ENCODE measurements at regions not wholly inside any gene's neighbourhood (a gene's known extent, or its start where the extent isn't known, plus 50 kb on each side); places are given as distances from the start of the nearest gene placed in this dataset.
A peak's percentile ranks its signal among the peaks of the same experiment; 100 is the strongest.

DNA sequence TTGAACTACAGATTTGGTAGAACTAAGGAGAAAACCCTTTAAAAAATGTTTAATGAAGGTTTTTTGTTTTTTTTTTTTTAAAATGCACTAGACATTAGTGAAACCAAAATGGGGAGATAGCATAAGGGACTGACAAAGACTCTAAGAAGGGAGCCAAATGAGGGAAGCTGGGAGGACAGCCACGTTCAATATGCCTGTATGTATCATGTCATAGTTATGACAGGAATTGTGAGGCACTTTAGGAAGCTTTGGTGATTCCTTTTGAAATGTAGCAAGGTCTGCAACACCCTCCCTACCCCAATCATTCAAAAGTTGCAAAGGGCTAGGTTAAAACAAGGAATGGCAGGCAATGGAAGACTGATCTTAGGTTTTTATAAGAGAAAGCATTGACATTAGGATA, 526.0 kb downstream of the TLL1 start:
- Histone ChIP-seq H2BK12ac (ENCODE audit: low read length) (no peak overlapping the region), H3K18ac (ENCODE audit: low read length) (no peak overlapping the region), H2BK5ac (ENCODE audit: low read depth, low read length, poor library complexity) (no peak overlapping the region), H4K8ac (ENCODE audit: low read depth, low read length) (no peak overlapping the region), H3K14ac (ENCODE audit: low read length) (no peak overlapping the region), H4K91ac (ENCODE audit: low read depth, low read length) (no peak overlapping the region), H3K9me3 (ENCODE audit: insufficient read depth, low read depth, low read length) (no peaks in the 10 kb centered on the region), H2AFZ (ENCODE audit: insufficient read depth, low read length, poor library complexity) (no peak overlapping the region), H3K79me2 (ENCODE audit: control insufficient read depth, insufficient read depth, low read length, poor library complexity) (no peaks in the 10 kb centered on the region), H4K12ac (ENCODE audit: low read depth, low read length) (no peak overlapping the region), H3K4me3 (ENCODE audit: low read depth, low read length) (no peak overlapping the region), H3K36me3 (ENCODE audit: control insufficient read depth in 1 of 2, insufficient read depth in 2 of 2, low read length in 2 of 2) (no peaks in the 10 kb centered on the region), H3K4me2 (ENCODE audit: low read length) (no peak overlapping the region), H3K27me3 (ENCODE audit: insufficient read depth, low read length) (no peaks in the 10 kb centered on the region), H3K23ac (ENCODE audit: low read length) (no peak overlapping the region), H3K4me1 (ENCODE audit: control insufficient read depth in 1 of 2, insufficient read depth in 2 of 2, low read length in 2 of 2) (no peaks in the 10 kb centered on the region), H2BK120ac (ENCODE audit: insufficient read depth, low read length, poor library complexity) (no peak overlapping the region), H3K27ac (ENCODE audit: low read depth, low read length) (no peak overlapping the region), H3K4ac (ENCODE audit: low read depth, low read length) (no peak overlapping the region), H2AK5ac (ENCODE audit: low read length) (no peak overlapping the region), H3K9ac (ENCODE audit: low read length) (no peak overlapping the region), H3K79me1 (ENCODE audit: low read length) (no peaks in the 10 kb centered on the region)
- no CpG with 5 or more reads among the region's 1 CpG for WGBS (ENCODE audit: extremely low coverage, insufficient coverage, insufficient read length)
- DNase-seq: peak; percentile 7 to 65

DNA sequence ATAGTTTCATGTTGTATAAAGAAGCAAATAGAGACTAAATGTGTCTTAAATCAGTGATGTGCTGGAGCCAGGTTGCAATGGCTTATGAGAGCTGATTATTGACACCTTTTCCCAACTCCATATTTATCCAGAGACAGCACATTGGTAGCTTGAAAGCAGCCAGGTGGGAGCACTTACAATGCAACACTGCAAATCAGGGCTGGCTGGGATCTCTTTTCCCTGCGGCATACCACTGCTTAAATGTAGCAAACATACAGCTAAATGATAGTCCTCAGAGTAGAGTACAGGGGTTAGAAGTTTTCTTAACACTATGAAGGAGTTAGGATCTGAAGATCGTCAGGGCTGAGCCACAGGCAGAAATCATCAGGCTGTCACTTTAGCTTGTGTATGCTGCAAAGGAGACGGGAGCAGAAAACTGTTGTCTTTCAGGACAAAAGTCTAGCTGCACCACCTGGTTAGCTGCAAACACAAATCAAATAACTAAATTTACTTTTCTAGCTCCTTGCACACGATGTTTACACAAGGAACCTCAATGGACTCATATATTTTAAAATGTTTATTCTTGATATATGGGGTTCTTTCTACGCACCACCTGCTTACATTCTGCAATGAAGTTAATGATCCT, 527.3 kb downstream of the TLL1 start:
- no peak overlapping the region for H4K91ac ChIP-seq (ENCODE audit: low read depth, low read length)
- H3K9me3 ChIP-seq (ENCODE audit: insufficient read depth, low read depth, low read length): no peaks in the 10 kb centered on the region
- no peaks in the 10 kb centered on the region for H3K4me1 ChIP-seq (ENCODE audit: control insufficient read depth in 1 of 2, insufficient read depth in 2 of 2, low read length in 2 of 2)
- H3K18ac ChIP-seq (ENCODE audit: low read length): no peak overlapping the region
- no peak for DNase-seq
- no peaks in the 10 kb centered on the region for H3K79me1 ChIP-seq (ENCODE audit: low read length)
- no peak overlapping the region for H3K14ac ChIP-seq (ENCODE audit: low read length)
- H2AK5ac ChIP-seq (ENCODE audit: low read length): no peak overlapping the region
- no peaks in the 10 kb centered on the region for H3K79me2 ChIP-seq (ENCODE audit: control insufficient read depth, insufficient read depth, low read length, poor library complexity)
- no CpG with 5 or more reads among the region's 5 CpGs for WGBS (ENCODE audit: extremely low coverage, insufficient coverage, insufficient read length)
- H2BK12ac ChIP-seq (ENCODE audit: low read length): no peak overlapping the region
- no peak overlapping the region for H3K23ac ChIP-seq (ENCODE audit: low read length)
- no peak overlapping the region for H2BK120ac ChIP-seq (ENCODE audit: insufficient read depth, low read length, poor library complexity)
- no peak overlapping the region for H3K4ac ChIP-seq (ENCODE audit: low read depth, low read length)
- H2BK5ac ChIP-seq (ENCODE audit: low read depth, low read length, poor library complexity): no peak overlapping the region
- H3K27me3 ChIP-seq (ENCODE audit: insufficient read depth, low read length): no peaks in the 10 kb centered on the region
- H2AFZ ChIP-seq (ENCODE audit: insufficient read depth, low read length, poor library complexity): no peak overlapping the region
- no peak overlapping the region for H3K9ac ChIP-seq (ENCODE audit: low read length)
- no peak overlapping the region for H3K4me2 ChIP-seq (ENCODE audit: low read length)
- no peak overlapping the region for H4K8ac ChIP-seq (ENCODE audit: low read depth, low read length)
- H4K12ac ChIP-seq (ENCODE audit: low read depth, low read length): no peak overlapping the region
- no peaks in the 10 kb centered on the region for H3K36me3 ChIP-seq (ENCODE audit: control insufficient read depth in 1 of 2, insufficient read depth in 2 of 2, low read length in 2 of 2)
- no peak overlapping the region for H3K4me3 ChIP-seq (ENCODE audit: low read depth, low read length)
- H3K27ac ChIP-seq (ENCODE audit: low read depth, low read length): no peak overlapping the region

DNA sequence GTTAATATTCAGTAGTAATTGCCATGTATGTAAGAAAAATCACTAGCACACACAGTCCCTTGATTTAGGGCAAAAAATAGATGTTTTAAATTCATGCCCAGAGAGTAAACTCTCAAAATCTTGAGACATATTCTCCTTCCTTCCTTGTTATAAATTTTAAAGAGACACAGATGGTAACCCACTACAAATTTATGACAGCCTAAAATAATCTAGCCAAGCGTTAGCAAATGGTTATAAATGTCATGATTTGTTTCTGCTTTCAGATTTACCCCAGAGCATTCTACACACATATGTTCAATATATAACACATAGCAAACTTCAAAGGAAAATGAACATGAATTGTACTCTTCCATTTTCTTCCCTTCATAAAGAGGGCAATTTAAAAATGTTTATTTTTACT, 540.3 kb downstream of the TLL1 start:
- H3K14ac ChIP-seq (ENCODE audit: low read length): no peak overlapping the region
- H3K79me2 ChIP-seq (ENCODE audit: control insufficient read depth, insufficient read depth, low read length, poor library complexity): no peaks in the 10 kb centered on the region
- no peaks in the 10 kb centered on the region for H3K79me1 ChIP-seq (ENCODE audit: low read length)
- no peaks in the 10 kb centered on the region for H3K9me3 ChIP-seq (ENCODE audit: insufficient read depth, low read depth, low read length)
- no peak overlapping the region for H3K4ac ChIP-seq (ENCODE audit: low read depth, low read length)
- no peak for DNase-seq
- H2AFZ ChIP-seq (ENCODE audit: insufficient read depth, low read length, poor library complexity): no peak overlapping the region
- H3K4me3 ChIP-seq (ENCODE audit: low read depth, low read length): no peak overlapping the region
- no peak overlapping the region for H4K8ac ChIP-seq (ENCODE audit: low read depth, low read length)
- H2BK120ac ChIP-seq (ENCODE audit: insufficient read depth, low read length, poor library complexity): no peak overlapping the region
- H2BK12ac ChIP-seq (ENCODE audit: low read length): no peak overlapping the region
- H2BK5ac ChIP-seq (ENCODE audit: low read depth, low read length, poor library complexity): no peak overlapping the region
- H3K23ac ChIP-seq (ENCODE audit: low read length): no peak overlapping the region
- H3K36me3 ChIP-seq (ENCODE audit: control insufficient read depth in 1 of 2, insufficient read depth in 2 of 2, low read length in 2 of 2): no peaks in the 10 kb centered on the region
- no peaks in the 10 kb centered on the region for H3K27me3 ChIP-seq (ENCODE audit: insufficient read depth, low read length)
- H3K4me2 ChIP-seq (ENCODE audit: low read length): no peak overlapping the region
- H3K27ac ChIP-seq (ENCODE audit: low read depth, low read length): no peak overlapping the region
- H3K4me1 ChIP-seq (ENCODE audit: control insufficient read depth in 1 of 2, insufficient read depth in 2 of 2, low read length in 2 of 2): no peaks in the 10 kb centered on the region
- no peak overlapping the region for H2AK5ac ChIP-seq (ENCODE audit: low read length)
- no peak overlapping the region for H4K91ac ChIP-seq (ENCODE audit: low read depth, low read length)
- no peak overlapping the region for H3K18ac ChIP-seq (ENCODE audit: low read length)
- no peak overlapping the region for H4K12ac ChIP-seq (ENCODE audit: low read depth, low read length)
- H3K9ac ChIP-seq (ENCODE audit: low read length): no peak overlapping the region
- no CpG with 5 or more reads among the region's 1 CpG for WGBS (ENCODE audit: extremely low coverage, insufficient coverage, insufficient read length)

DNA sequence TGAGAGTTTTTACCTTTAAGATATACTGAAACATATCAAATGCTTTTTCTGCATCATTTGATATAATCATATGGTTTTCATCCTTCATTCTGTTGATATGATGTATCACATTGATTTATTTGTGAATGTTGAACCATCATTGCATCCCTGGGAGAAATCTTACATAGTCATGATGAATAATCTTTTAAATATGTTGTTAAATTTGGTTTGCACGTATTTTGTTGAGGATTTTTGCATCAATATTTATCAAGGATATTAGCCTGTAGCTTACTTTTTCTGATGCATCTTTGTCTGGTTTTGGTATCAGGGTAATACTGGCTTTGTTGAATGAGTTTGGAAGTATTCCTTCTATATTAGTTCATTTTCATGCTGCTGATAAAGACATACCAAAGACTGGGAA, 541.4 kb downstream of the TLL1 start:
- H4K8ac ChIP-seq (ENCODE audit: low read depth, low read length): no peak overlapping the region
- no peak overlapping the region for H2BK12ac ChIP-seq (ENCODE audit: low read length)
- no peak overlapping the region for H2BK5ac ChIP-seq (ENCODE audit: low read depth, low read length, poor library complexity)
- no peaks in the 10 kb centered on the region for H3K9me3 ChIP-seq (ENCODE audit: insufficient read depth, low read depth, low read length)
- H3K27ac ChIP-seq (ENCODE audit: low read depth, low read length): no peak overlapping the region
- no peak overlapping the region for H3K4me2 ChIP-seq (ENCODE audit: low read length)
- H3K4me3 ChIP-seq (ENCODE audit: low read depth, low read length): no peak overlapping the region
- H3K18ac ChIP-seq (ENCODE audit: low read length): no peak overlapping the region
- H3K14ac ChIP-seq (ENCODE audit: low read length): no peak overlapping the region
- H3K27me3 ChIP-seq (ENCODE audit: insufficient read depth, low read length): no peaks in the 10 kb centered on the region
- no peak overlapping the region for H3K9ac ChIP-seq (ENCODE audit: low read length)
- H3K4ac ChIP-seq (ENCODE audit: low read depth, low read length): no peak overlapping the region
- H2AK5ac ChIP-seq (ENCODE audit: low read length): no peak overlapping the region
- no peak overlapping the region for H4K12ac ChIP-seq (ENCODE audit: low read depth, low read length)
- H4K91ac ChIP-seq (ENCODE audit: low read depth, low read length): no peak overlapping the region
- DNase-seq: no peak
- no peak overlapping the region for H2AFZ ChIP-seq (ENCODE audit: insufficient read depth, low read length, poor library complexity)
- no peaks in the 10 kb centered on the region for H3K79me1 ChIP-seq (ENCODE audit: low read length)
- H3K23ac ChIP-seq (ENCODE audit: low read length): no peak overlapping the region
- no CpG with 5 or more reads among the region's 1 CpG for WGBS (ENCODE audit: extremely low coverage, insufficient coverage, insufficient read length)
- H3K4me1 ChIP-seq (ENCODE audit: control insufficient read depth in 1 of 2, insufficient read depth in 2 of 2, low read length in 2 of 2): no peaks in the 10 kb centered on the region
- no peaks in the 10 kb centered on the region for H3K36me3 ChIP-seq (ENCODE audit: control insufficient read depth in 1 of 2, insufficient read depth in 2 of 2, low read length in 2 of 2)
- no peak overlapping the region for H2BK120ac ChIP-seq (ENCODE audit: insufficient read depth, low read length, poor library complexity)
- H3K79me2 ChIP-seq (ENCODE audit: control insufficient read depth, insufficient read depth, low read length, poor library complexity): no peaks in the 10 kb centered on the region

Data from trophoblast cell (in vitro differentiated cells and primary cell).